Stimulated activated CD8-positive, alpha-beta memory T cell treated with anti-CD3 and anti-CD28 coated beads, Interleukin-12 subunit alpha, Interleukin-12 subunit beta, amount 100 ng/mL, for 24 hours (primary cell): ENCODE measurements at regions not wholly inside any gene's neighbourhood (a gene's known extent, or its start where the extent isn't known, plus 50 kb on each side); places are given as distances from the start of the nearest gene placed in this dataset.
"Not testable (repeated sequence)": the region's sequence is repeated elsewhere in the genome, so short reads cannot be mapped to it uniquely, and the experiment has no call there.

ENCODE experiments used
- DNase-seq: peaks from one replicate; pipeline ENCODE4 v3.0.0-alpha.2; 2020; ENCODE audit errors: extremely low read depth

GRCh38 chr2:84288293-84288692 lies 170.8 kb downstream of the SUCLG1 start:
- DNase-seq: no peak

- no peak for DNase-seq
Observed at GRCh38 chr2:84286878-84287277, 172.2 kb downstream of the SUCLG1 start.

- DNase-seq: no peak
Observed at GRCh38 chr2:84285056-84285747, 173.9 kb downstream of the SUCLG1 start.

GRCh38 chr2:84283506-84283905 lies 175.6 kb downstream of the SUCLG1 start:
- DNase-seq: no peak

GRCh38 chr2:84281510-84281909 lies 177.6 kb downstream of the SUCLG1 start:
- no peak for DNase-seq

- no peak for DNase-seq
Observed at GRCh38 chr2:84280873-84281272, 178.2 kb downstream of the SUCLG1 start.

GRCh38 chr2:84278386-84278785 lies 180.7 kb downstream of the SUCLG1 start:
- no peak for DNase-seq

GRCh38 chr2:84276590-84277255 lies 182.4 kb downstream of the SUCLG1 start:
- no peak for DNase-seq

- no peak for DNase-seq
Observed at GRCh38 chr2:84273406-84273805, 185.7 kb downstream of the SUCLG1 start.

GRCh38 chr2:84271977-84272376 lies 187.1 kb downstream of the SUCLG1 start:
- DNase-seq: no peak

GRCh38 chr2:84257831-84258230 lies 201.2 kb downstream of the SUCLG1 start:
- no peak for DNase-seq

GRCh38 chr2:84251651-84252302 lies 207.3 kb downstream of the SUCLG1 start:
- DNase-seq: no peak

- no peak for DNase-seq
Observed at GRCh38 chr2:84249140-84249539, 209.9 kb downstream of the SUCLG1 start.

GRCh38 chr2:84247532-84247931 lies 211.5 kb downstream of the SUCLG1 start:
- no peak for DNase-seq

GRCh38 chr2:84243788-84244733 lies 215.0 kb downstream of the SUCLG1 start:
- no peak for DNase-seq

GRCh38 chr2:84238907-84239306 lies 220.2 kb downstream of the SUCLG1 start:
- no peak for DNase-seq

GRCh38 chr2:84236288-84236687 lies 222.8 kb downstream of the SUCLG1 start:
- DNase-seq: no peak

GRCh38 chr2:84234103-84234502 lies 225.0 kb downstream of the SUCLG1 start:
- DNase-seq: no peak

- no peak for DNase-seq
Observed at GRCh38 chr2:84231478-84231877, 227.6 kb downstream of the SUCLG1 start.

GRCh38 chr2:84224121-84224520 lies 235.0 kb downstream of the SUCLG1 start:
- DNase-seq: no peak

GRCh38 chr2:84223191-84223590 lies 235.9 kb downstream of the SUCLG1 start:
- DNase-seq: no peak

GRCh38 chr2:84221102-84221501 lies 238.0 kb downstream of the SUCLG1 start:
- not testable (repeated sequence) for DNase-seq
